HG03139 (cell line): ENCODE measurements at regions not wholly inside any gene's neighbourhood (a gene's known extent, or its start where the extent isn't known, plus 50 kb on each side); places are given as distances from the start of the nearest gene placed in this dataset.
"Not testable (repeated sequence)": the region's sequence is repeated elsewhere in the genome, so short reads cannot be mapped to it uniquely, and the experiment has no call there.

Experiments
- ATAC-seq: cut with Tn5 transposase; IDR thresholded peaks from one replicate; pipeline ENCODE4 v1.9.1; 2021; ENCODE audit not compliant: unreplicated experiment

- no peak for ATAC-seq
Measured at GRCh38 chr3:36175916-36176461, 204.3 kb upstream of the STAC start.

DNA sequence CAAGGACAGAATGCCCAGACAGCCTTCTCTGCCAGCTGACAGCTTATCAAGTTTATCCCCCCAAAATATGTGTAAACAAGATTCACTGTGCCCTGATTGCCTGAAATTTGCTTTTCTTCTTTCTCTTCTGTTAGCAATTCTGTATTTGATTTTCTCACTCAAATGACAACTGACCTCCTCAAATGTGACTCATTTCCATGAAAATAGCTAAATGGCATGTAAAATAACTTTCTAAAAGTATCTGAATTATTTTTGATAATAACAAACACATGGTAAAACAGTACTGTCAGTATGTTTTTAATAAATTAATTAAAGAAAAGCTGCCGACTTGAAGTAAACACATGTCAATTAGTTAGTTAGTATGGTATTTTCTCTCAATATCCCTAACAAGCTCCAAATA, 202.3 kb upstream of the STAC start:
- no peak for ATAC-seq

- ATAC-seq: no peak
Measured at GRCh38 chr3:36182024-36182423, 198.3 kb upstream of the STAC start.

- ATAC-seq: not testable (repeated sequence)
Measured at GRCh38 chr3:36187197-36187596, 193.1 kb upstream of the STAC start.

GRCh38 chr3:36192901-36193300, 187.4 kb upstream of the STAC start:
- no peak for ATAC-seq

- ATAC-seq: no peak
Measured at GRCh38 chr3:36193448-36193847, 186.9 kb upstream of the STAC start.

DNA sequence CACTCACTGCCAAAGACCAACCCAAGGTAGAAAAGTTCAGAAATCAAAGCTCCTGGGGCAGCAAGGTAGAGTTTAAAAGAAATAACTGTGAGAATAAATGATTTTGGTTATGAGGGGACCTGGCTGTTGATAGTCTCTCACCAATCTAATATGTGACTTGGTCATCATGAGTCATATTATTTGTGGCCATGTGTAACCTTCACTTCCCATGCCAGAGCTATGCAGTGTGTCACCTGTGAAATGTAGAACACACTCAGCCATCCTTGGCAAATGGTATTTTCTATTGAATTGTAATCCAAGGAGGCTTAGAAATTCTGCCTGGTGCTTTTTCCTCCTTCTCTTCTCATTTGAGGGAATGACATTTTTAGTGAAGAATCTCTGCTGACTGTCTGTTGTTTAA, 184.2 kb upstream of the STAC start:
- ATAC-seq: no peak

GRCh38 chr3:36197151-36197550, 183.2 kb upstream of the STAC start:
- ATAC-seq: no peak

DNA sequence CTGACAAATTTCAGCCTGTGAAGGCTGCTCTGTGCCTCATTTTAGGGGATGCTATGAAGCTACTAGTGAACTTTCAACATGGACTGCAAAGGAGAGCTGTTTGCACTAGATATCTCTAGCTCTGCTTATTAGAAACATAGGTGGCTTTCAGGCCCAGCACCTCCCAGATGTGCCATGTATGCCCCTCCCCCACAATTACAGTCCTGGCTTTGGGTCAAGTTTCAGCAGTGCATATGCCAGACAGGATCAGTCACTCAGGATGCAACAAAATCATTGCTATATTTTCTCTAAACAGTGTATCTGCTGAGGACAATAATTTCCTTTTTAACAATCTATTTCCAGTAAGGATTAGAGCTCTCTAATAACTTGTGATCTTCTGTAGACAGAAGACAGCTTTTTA, 178.8 kb upstream of the STAC start:
- no peak for ATAC-seq

DNA sequence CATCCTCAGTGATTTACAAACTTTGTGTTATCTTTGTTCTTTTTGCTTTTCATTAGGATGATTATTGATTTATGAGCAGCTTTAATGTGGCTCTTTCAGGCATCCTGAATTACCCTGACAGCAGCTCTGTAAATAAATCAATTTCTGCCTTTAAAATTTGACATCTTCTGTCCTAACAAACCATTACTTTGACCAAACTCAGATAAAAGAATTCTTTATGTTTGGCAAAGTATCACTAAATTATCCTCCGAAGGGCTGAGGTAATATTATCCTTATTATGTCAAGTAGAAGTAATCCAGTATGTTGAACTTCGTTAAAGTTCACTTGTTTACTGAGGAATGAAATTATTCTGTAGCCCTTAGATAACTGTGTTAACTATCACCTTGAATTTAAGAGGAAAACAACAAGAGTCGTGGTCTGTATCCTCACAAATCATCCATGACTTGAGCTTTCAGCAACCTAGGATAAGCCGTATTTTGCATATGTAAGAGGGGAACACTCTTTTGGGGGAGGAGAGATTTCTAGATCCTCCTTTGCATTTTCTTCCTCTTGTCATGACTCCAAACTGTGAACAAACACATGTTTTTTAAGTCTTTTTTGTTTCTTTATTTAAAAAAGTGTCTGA, 173.2 kb upstream of the STAC start:
- ATAC-seq: no peak

DNA sequence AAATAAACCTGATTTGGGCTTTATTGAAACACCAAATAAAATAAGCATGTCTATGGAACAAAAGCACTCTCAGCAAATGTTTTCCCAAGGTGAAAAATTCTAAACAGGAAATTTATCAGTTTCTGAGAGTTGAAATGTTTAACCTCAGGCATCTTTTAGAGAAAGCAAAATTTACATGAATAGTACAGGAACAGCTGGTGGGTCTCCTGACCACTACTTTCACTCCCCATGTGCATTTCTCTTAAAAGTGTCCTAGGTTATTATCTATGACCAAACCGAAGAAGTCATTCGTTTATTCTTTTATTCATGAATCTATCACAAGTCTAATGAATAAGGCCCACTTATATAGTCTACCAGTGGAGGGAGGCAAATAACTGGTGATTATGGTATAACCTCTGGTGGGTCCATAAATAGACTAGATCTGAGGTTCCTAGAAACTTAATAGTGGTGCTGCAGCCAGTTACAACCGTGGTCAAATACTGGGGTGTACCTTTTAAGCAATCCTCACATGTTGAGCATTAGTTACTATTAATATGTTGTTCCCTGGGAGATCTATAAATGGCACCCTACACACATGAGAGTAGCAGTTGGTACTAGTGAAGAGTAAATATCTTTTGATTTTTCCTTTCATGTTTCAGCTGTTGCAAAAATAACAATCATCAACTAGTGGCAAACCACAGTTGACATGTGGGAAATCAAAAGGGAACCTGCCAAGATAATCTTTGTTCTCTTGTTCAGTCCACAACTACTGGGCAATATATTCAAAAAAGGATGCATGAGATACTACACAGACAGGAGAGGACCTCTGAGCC, 169.3 kb upstream of the STAC start:
- ATAC-seq: peak; percentile 59

GRCh38 chr3:36211652-36211999, 168.7 kb upstream of the STAC start:
- peak; percentile 47 for ATAC-seq

- no peak for ATAC-seq
Measured at GRCh38 chr3:36212251-36212650, 168.1 kb upstream of the STAC start.

DNA sequence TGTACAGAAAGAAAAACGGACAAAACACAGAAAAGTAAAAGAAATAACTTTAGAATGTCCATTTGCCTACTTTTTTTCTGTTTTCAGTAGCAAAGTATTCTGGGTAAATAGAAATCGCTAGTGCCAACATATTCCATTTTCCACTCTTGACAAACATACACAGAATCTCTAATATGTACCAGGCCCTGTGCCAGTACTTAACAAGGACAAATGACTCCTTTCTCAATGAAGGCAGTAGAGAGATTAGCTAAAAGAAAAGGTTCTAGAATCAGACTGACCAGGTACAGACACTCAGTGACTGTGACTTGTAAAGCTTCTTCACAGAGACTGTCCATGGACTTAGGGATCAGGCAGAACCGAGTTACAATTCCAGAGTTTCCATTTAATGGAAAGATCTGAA, 165.8 kb upstream of the STAC start:
- ATAC-seq: no peak

GRCh38 chr3:36215241-36215640, 165.1 kb upstream of the STAC start:
- no peak for ATAC-seq

DNA sequence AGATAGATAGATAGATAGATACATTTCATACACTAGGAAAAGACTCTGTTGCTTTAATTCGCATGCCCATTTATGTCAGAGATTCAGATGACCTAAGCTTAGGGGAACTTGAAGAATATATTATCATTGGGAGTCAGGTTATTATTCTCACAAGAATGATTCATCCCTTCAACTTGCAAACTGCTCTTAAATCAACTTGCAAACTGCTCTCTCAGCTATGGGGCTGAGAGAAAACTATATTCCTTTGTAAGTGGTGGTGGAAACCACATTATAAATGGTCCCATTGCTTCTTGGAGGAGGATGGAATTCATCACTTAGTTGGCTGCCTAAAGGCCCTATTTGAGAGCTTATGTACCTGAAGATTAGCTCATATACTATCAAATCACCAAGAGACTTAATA, 160.9 kb upstream of the STAC start:
- ATAC-seq: no peak

DNA sequence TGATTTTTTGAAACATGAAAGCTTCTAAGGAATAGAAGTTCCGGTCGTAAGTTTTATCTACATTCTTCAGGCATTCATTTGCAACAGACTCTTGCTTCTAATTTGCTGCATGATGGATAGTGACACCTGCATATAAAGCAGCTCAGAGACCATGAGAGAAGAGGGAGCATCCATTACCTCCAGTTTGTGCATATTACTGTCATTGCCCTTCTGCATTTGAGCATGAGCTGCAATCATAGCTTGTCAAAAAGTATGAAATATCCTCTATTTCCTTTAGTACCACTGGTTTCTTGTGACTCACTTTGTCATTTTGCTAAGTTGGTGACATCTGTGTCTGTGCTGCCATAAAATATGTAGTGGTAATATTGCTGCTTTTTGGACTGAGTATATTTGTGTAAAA, 160.1 kb upstream of the STAC start:
- ATAC-seq: no peak

DNA sequence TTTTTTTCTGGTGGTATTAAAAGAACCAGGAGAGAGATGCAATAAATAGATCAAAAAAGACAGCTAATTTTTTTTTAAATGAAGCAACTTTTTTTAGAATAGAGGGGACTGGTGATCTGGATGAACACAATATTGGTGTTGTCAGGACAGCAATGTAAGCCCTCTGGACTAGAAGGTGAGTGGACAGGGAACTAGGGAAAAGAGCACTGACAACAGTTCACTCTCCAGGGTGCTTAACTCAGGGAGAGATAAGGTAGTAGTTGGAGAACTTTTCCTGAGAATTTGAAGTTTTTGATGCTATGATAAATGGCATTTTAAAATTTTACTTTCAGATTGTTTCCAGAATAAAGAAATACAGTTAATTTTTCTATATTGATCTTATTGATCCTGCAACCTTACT, 158.3 kb upstream of the STAC start:
- no peak for ATAC-seq

- no peak for ATAC-seq
Measured at GRCh38 chr3:36227980-36228379, 152.3 kb upstream of the STAC start.

DNA sequence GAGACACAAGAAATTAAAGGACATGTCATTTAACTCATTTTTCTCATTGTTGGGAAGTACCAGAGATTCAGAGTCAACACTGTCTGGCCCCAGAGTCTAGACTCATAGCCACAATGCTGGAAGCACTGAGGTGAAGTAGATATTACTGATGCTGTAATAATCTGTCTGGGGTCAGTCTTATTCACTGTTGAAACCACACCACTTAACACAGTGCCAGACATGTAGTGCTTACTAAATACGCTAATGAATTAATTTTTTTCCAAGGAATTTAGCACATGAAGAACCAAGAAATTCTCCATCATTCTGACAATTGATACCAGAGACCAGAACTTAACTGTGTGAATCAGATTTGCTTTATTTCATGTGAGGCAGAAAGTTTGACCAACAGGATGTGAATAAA, 150.8 kb upstream of the STAC start:
- no peak for ATAC-seq

DNA sequence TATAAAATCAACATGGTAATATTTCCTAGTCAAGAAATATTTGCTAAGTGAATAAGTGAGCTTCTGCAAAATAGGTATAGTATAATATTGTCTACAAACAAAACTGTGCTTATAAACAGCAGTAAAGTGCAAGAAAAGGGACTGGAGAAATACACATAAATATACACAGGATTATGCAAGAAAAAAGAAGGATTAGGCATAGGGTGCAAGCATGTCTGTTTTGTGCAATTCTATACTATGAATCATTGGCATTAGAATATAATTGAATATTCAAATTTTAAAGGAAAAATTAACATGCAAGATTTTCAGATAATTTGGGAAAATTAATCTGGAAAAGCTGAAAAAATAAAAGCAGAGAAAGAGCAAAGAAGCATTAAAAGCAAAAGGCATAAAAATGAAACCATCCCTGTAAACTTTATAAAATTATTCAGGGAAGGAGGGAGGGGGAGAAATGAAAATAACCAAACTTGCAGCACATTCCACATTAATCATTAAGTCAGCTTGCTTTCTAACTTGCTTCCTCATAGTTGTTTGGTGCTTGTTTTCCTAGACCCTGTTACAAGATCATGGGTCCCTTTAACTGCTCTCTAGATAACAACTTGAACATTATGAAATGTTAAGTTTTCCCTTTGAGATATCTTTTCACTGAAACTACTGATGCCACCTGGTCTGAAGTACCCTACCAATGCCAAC, 147.4 kb upstream of the STAC start:
- no peak for ATAC-seq

GRCh38 chr3:36244728-36245127, 135.6 kb upstream of the STAC start:
- no peak for ATAC-seq
